MG63 (cell line): ENCODE measurements at regions not wholly inside any gene's neighbourhood (a gene's known extent, or its start where the extent isn't known, plus 50 kb on each side); places are given as distances from the start of the nearest gene placed in this dataset.
"Not testable (repeated sequence)": the region's sequence is repeated elsewhere in the genome, so short reads cannot be mapped to it uniquely, and the experiment has no call there.

ENCODE experiments used
- DNase-seq: peaks from one replicate; pipeline ENCODE4 v3.0.0-alpha.2; 2020
- H3K27me3 ChIP-seq: fragments of 250-450 bp; sonication (Bioruptor Pico); 2 replicates; pipeline ENCODE4 v1.5.1; 2020; ENCODE audit warnings: mild to moderate bottlenecking, moderate library complexity
- H3K36me3 ChIP-seq: fragments of 250-450 bp; sonication (Bioruptor Pico); 2 replicates; pipeline ENCODE4 v1.5.1; 2020; ENCODE audit warnings: mild to moderate bottlenecking, moderate library complexity
- H3K4me3 ChIP-seq: fragments of 250-450 bp; sonication (Bioruptor Pico); 2 replicates; pipeline ENCODE4 v1.5.1; 2020; ENCODE audit warnings: mild to moderate bottlenecking, moderate library complexity
- H3K9me3 ChIP-seq: fragments of 250-450 bp; sonication (Bioruptor Pico); 2 replicates; pipeline ENCODE4 v1.5.1; 2020; ENCODE audit warnings: mild to moderate bottlenecking, moderate library complexity

- Histone ChIP-seq H3K27me3 (no peaks in the 10 kb centered on the region), H3K4me3 (no peak overlapping the region), H3K9me3 (no peaks in the 10 kb centered on the region), H3K36me3 (no peaks in the 10 kb centered on the region)
- no peak for DNase-seq
Observed at GRCh38 chr4:183806341-183806740, 98.8 kb upstream of the STOX2 start.

GRCh38 chr4:183807420-183808096, 97.5 kb upstream of the STOX2 start:
- Histone ChIP-seq H3K27me3 (no peaks in the 10 kb centered on the region), H3K9me3 (no peaks in the 10 kb centered on the region), H3K36me3 (no peaks in the 10 kb centered on the region), H3K4me3 (no peak overlapping the region)
- no peak for DNase-seq

GRCh38 chr4:183808097-183808456, 97.0 kb upstream of the STOX2 start:
- no peaks in the 10 kb centered on the region for H3K36me3 ChIP-seq
- no peak for DNase-seq

GRCh38 chr4:183812567-183812966, 92.5 kb upstream of the STOX2 start:
- H3K4me3 ChIP-seq = no peak overlapping the region
- H3K9me3 ChIP-seq = peaks cover 2% of the 10 kb centered on the region; the same call in 1 of the 2 replicates
- no peaks in the 10 kb centered on the region for H3K27me3 ChIP-seq
- no peaks in the 10 kb centered on the region for H3K36me3 ChIP-seq
- no peak for DNase-seq

More at GRCh38 chr4:183808097-183808456, 97.0 kb upstream of the STOX2 start:
- H3K4me3 ChIP-seq = no peak overlapping the region
- no peaks in the 10 kb centered on the region for H3K9me3 ChIP-seq
- H3K27me3 ChIP-seq = no peaks in the 10 kb centered on the region

GRCh38 chr4:183814461-183814860, 90.6 kb upstream of the STOX2 start:
- Histone ChIP-seq H3K27me3 (no peaks in the 10 kb centered on the region), H3K4me3 (no peak overlapping the region), H3K9me3 (peaks cover 2% of the 10 kb centered on the region; the same call in 1 of the 2 replicates), H3K36me3 (no peaks in the 10 kb centered on the region)
- DNase-seq = peak; percentile 49

GRCh38 chr4:183816077-183816476, 89.0 kb upstream of the STOX2 start:
- Histone ChIP-seq H3K27me3 (no peaks in the 10 kb centered on the region), H3K4me3 (no peak overlapping the region), H3K36me3 (no peaks in the 10 kb centered on the region), H3K9me3 (peaks cover 2% of the 10 kb centered on the region; the same call in 1 of the 2 replicates)
- no peak for DNase-seq

GRCh38 chr4:183816882-183817509, 88.1 kb upstream of the STOX2 start:
- Histone ChIP-seq H3K9me3 (peaks cover 2% of the 10 kb centered on the region; the same call in 1 of the 2 replicates), H3K4me3 (no peak overlapping the region), H3K36me3 (no peaks in the 10 kb centered on the region), H3K27me3 (no peaks in the 10 kb centered on the region)
- no peak for DNase-seq

GRCh38 chr4:183818591-183818990, 86.5 kb upstream of the STOX2 start:
- not testable (repeated sequence) for DNase-seq, H3K27me3 ChIP-seq, H3K36me3 ChIP-seq, H3K4me3 ChIP-seq, H3K9me3 ChIP-seq

- Histone ChIP-seq H3K4me3 (no peak overlapping the region), H3K27me3 (no peaks in the 10 kb centered on the region), H3K36me3 (no peaks in the 10 kb centered on the region), H3K9me3 (no peaks in the 10 kb centered on the region)
- DNase-seq = no peak
Observed at GRCh38 chr4:183821076-183821853, 83.8 kb upstream of the STOX2 start.

- DNase-seq = peak; percentile 78
- Histone ChIP-seq H3K4me3 (no peak overlapping the region), H3K27me3 (no peaks in the 10 kb centered on the region), H3K36me3 (no peaks in the 10 kb centered on the region), H3K9me3 (no peaks in the 10 kb centered on the region)
Observed at GRCh38 chr4:183823434-183823833, 81.7 kb upstream of the STOX2 start.

GRCh38 chr4:183825346-183825745, 79.8 kb upstream of the STOX2 start:
- no peaks in the 10 kb centered on the region for H3K9me3 ChIP-seq
- no peak overlapping the region for H3K4me3 ChIP-seq
- DNase-seq = no peak
- H3K27me3 ChIP-seq = no peaks in the 10 kb centered on the region
- H3K36me3 ChIP-seq = no peaks in the 10 kb centered on the region

- Histone ChIP-seq H3K27me3 (no peaks in the 10 kb centered on the region), H3K9me3 (no peaks in the 10 kb centered on the region), H3K4me3 (no peak overlapping the region), H3K36me3 (no peaks in the 10 kb centered on the region)
- no peak for DNase-seq
Observed at GRCh38 chr4:183826461-183826860, 78.6 kb upstream of the STOX2 start.

- peak; percentile 84 for DNase-seq
- H3K9me3 ChIP-seq = no peaks in the 10 kb centered on the region
- no peaks in the 10 kb centered on the region for H3K36me3 ChIP-seq
- no peaks in the 10 kb centered on the region for H3K27me3 ChIP-seq
- H3K4me3 ChIP-seq = no peak overlapping the region
Observed at GRCh38 chr4:183828125-183828524, 77.0 kb upstream of the STOX2 start.

GRCh38 chr4:183828839-183829238, 76.3 kb upstream of the STOX2 start:
- no peak for DNase-seq
- Histone ChIP-seq H3K4me3 (no peak overlapping the region), H3K36me3 (no peaks in the 10 kb centered on the region), H3K9me3 (no peaks in the 10 kb centered on the region), H3K27me3 (no peaks in the 10 kb centered on the region)

GRCh38 chr4:183830438-183830985, 74.6 kb upstream of the STOX2 start:
- Histone ChIP-seq H3K27me3 (no peaks in the 10 kb centered on the region), H3K9me3 (no peaks in the 10 kb centered on the region), H3K36me3 (no peaks in the 10 kb centered on the region), H3K4me3 (no peak overlapping the region)
- no peak for DNase-seq

GRCh38 chr4:183831026-183831446, 74.1 kb upstream of the STOX2 start:
- Histone ChIP-seq H3K4me3 (no peak overlapping the region), H3K9me3 (no peaks in the 10 kb centered on the region), H3K27me3 (no peaks in the 10 kb centered on the region), H3K36me3 (no peaks in the 10 kb centered on the region)
- DNase-seq = no peak

- no peak for DNase-seq
- no peak overlapping the region for H3K4me3 ChIP-seq
- no peaks in the 10 kb centered on the region for H3K27me3 ChIP-seq
- H3K9me3 ChIP-seq = no peaks in the 10 kb centered on the region
- no peaks in the 10 kb centered on the region for H3K36me3 ChIP-seq
Observed at GRCh38 chr4:183831683-183832082, 73.4 kb upstream of the STOX2 start.
